ENCODE measurements at regions not wholly inside any gene's neighbourhood (a gene's known extent, or its start where the extent isn't known, plus 50 kb on each side); places are given as distances from the start of the nearest gene placed in this dataset.

GRCh38 chr5:163619951-163620350 is 114.5 kb downstream of the MAT2B start:
- no peak for ATAC-seq
- TF ChIP-seq CSRNP3 (CRISPR knock-in tag; IDR thresholded peaks at IDR 0.05) = no peak
- no peak for TF ChIP-seq PPARA (CRISPR knock-in tag; IDR thresholded peaks at IDR 0.05; ENCODE audit: borderline replicate concordance)
- TF ChIP-seq, protein P1, sequence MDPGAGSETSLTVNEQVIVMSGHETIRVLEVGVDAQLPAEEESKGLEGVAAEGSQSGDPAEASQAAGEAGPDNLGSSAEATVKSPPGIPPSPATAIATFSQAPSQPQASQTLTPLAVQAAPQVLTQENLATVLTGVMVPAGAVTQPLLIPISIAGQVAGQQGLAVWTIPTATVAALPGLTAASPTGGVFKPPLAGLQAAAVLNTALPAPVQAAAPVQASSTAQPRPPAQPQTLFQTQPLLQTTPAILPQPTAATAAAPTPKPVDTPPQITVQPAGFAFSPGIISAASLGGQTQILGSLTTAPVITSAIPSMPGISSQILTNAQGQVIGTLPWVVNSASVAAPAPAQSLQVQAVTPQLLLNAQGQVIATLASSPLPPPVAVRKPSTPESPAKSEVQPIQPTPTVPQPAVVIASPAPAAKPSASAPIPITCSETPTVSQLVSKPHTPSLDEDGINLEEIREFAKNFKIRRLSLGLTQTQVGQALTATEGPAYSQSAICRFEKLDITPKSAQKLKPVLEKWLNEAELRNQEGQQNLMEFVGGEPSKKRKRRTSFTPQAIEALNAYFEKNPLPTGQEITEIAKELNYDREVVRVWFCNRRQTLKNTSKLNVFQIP (CRISPR knock-in tag; IDR thresholded peaks at IDR 0.05; ENCODE audit: borderline replicate concordance, low read depth) = no peak
- no peak for TF ChIP-seq TSHZ2 (CRISPR knock-in tag; IDR thresholded peaks at IDR 0.05)
- no peak for TF ChIP-seq BACH2 (CRISPR knock-in tag; IDR thresholded peaks at IDR 0.05; ENCODE audit: borderline replicate concordance)
- TF ChIP-seq CREB5 (CRISPR knock-in tag; IDR thresholded peaks at IDR 0.05; ENCODE audit: low read depth) = no peak
- no peak for TF ChIP-seq GLIS3 (CRISPR knock-in tag; IDR thresholded peaks at IDR 0.05)
- no peak for TF ChIP-seq ARNTL (CRISPR knock-in tag; IDR thresholded peaks at IDR 0.05; ENCODE audit: borderline replicate concordance, low read depth)
- no peak for TF ChIP-seq CSDC2 (CRISPR knock-in tag; IDR thresholded peaks at IDR 0.05)
- no peak for TF ChIP-seq ZFP30 (CRISPR knock-in tag; IDR thresholded peaks at IDR 0.05)
- no peak for TF ChIP-seq ZNF70 (CRISPR knock-in tag; IDR thresholded peaks at IDR 0.05)
- no peak for TF ChIP-seq ZNF565 (CRISPR knock-in tag; conservative IDR thresholded peaks at IDR 0.05; ENCODE audit: low read depth)

GRCh38 chr5:163622799-163623198 is 117.4 kb downstream of the MAT2B start:
- TF ChIP-seq SNAI2 (CRISPR knock-in tag; IDR thresholded peaks at IDR 0.05) (no peak), ZC3H10 (CRISPR knock-in tag; IDR thresholded peaks at IDR 0.05) (no peak)
- no peak for ATAC-seq

- TF ChIP-seq ZFP30 (CRISPR knock-in tag; IDR thresholded peaks at IDR 0.05) = no peak
- TF ChIP-seq GLIS3 (CRISPR knock-in tag; IDR thresholded peaks at IDR 0.05) = no peak
- TF ChIP-seq ZNF8 (CRISPR knock-in tag; IDR thresholded peaks at IDR 0.05) = no peak
- TF ChIP-seq PPARA (CRISPR knock-in tag; IDR thresholded peaks at IDR 0.05; ENCODE audit: borderline replicate concordance) = no peak
- no peak for TF ChIP-seq ISL1 (CRISPR knock-in tag; IDR thresholded peaks at IDR 0.05)
- TF ChIP-seq TOX (CRISPR knock-in tag; IDR thresholded peaks at IDR 0.05; ENCODE audit: borderline replicate concordance) = no peak
- TF ChIP-seq, protein P1 (CRISPR knock-in tag; IDR thresholded peaks at IDR 0.05; ENCODE audit: borderline replicate concordance, low read depth) = no peak
- TF ChIP-seq ESRRG (CRISPR knock-in tag; IDR thresholded peaks at IDR 0.05) = no peak
- TF ChIP-seq BACH2 (CRISPR knock-in tag; IDR thresholded peaks at IDR 0.05; ENCODE audit: borderline replicate concordance) = no peak
- TF ChIP-seq SNAI2 (CRISPR knock-in tag; IDR thresholded peaks at IDR 0.05) = no peak
- no peak for TF ChIP-seq TCF4 (CRISPR knock-in tag; IDR thresholded peaks at IDR 0.05; ENCODE audit: borderline replicate concordance)
- no peak for TF ChIP-seq CSDC2 (CRISPR knock-in tag; IDR thresholded peaks at IDR 0.05)
- TF ChIP-seq CSRNP3 (CRISPR knock-in tag; IDR thresholded peaks at IDR 0.05) = no peak
- no peak for TF ChIP-seq OSR1 (CRISPR knock-in tag; IDR thresholded peaks at IDR 0.05)
- TF ChIP-seq ZNF70 (CRISPR knock-in tag; IDR thresholded peaks at IDR 0.05) = no peak
- ATAC-seq = no peak
Measured at GRCh38 chr5:163623524-163623923, 118.1 kb downstream of the MAT2B start.

All from SK-N-SH treated with all-trans-retinoic acid at 6 μM for 48 hours (cell line).